HG02763 (cell line): ENCODE measurements at regions not wholly inside any gene's neighbourhood (a gene's known extent, or its start where the extent isn't known, plus 50 kb on each side); places are given as distances from the start of the nearest gene placed in this dataset.
"Not testable (repeated sequence)": the region's sequence is repeated elsewhere in the genome, so short reads cannot be mapped to it uniquely, and the experiment has no call there.

ENCODE experiments used
- ATAC-seq: cut with Tn5 transposase; IDR thresholded peaks from one replicate; pipeline ENCODE4 v1.9.1; 2021; ENCODE audit warnings: mild to moderate bottlenecking, moderate library complexity; ENCODE audit not compliant: unreplicated experiment

DNA sequence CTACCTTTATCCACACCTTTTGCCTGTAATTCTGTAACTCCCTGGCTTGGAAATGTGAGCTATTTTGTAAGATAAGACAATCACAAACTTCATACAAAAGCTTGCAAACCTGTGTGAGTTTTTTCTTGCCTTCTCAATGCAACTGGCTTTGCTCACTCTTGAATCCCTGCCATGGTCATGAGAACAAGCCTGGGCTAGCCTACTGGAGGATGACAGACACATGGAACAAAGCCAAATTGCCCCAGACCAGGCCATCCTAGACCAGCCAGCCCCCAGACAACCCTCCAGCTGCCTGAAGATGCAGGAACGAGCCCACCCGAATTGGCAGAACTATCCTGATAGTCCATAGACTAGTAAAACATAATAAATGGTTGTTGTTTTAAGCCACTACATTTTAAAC, 466.6 kb upstream of the ERCC4 start:
- no peak for ATAC-seq

DNA sequence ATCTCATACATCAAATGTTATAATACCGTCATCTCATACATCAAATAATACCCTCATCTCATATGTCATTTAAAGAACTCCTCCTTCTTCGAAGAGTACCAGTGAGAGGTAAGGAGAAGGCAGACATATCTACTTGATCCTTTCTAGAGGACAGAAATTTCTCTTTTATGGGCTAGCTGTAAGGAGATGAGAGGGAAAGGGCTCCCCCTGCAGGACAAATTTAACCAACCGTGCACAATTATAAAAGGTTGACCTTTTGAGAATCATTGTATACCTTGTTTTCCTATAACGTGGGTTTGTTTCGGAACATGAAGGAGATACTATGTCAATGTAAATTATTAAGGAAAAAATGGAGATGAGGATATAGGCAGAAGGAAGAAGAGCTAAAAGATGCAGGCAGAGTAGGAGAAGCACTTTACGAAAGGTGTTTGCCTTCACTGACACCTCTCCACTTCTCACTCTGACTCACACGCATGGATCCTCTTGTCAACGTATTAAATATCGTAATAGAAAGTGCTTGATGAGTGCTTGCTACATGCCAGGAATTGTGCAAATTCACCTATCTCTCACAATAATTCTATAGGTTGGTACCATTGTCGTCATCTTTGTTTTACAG, 465.9 kb upstream of the ERCC4 start:
- ATAC-seq = no peak

DNA sequence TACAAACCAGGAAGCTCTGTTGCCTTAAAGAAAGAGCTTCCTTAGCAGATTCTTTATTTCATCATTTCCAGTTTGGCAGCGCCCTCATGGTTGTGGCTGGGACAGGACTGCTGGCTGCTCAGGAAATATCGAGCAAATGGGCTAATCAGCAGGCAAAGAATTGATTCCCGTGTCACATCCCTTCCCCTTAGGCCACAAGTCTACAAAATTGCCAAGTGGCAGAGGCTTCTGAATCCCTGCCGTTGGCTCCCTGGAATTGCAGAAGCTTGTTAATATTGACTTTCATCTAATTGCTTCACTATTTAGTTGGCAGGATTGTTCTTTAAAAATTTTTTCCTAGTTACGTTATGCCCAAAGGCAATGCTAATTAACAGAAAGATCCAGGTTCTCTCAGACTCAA, 456.3 kb upstream of the ERCC4 start:
- ATAC-seq = no peak

GRCh38 chr16:13471036-13471435, 448.9 kb upstream of the ERCC4 start:
- no peak for ATAC-seq

DNA sequence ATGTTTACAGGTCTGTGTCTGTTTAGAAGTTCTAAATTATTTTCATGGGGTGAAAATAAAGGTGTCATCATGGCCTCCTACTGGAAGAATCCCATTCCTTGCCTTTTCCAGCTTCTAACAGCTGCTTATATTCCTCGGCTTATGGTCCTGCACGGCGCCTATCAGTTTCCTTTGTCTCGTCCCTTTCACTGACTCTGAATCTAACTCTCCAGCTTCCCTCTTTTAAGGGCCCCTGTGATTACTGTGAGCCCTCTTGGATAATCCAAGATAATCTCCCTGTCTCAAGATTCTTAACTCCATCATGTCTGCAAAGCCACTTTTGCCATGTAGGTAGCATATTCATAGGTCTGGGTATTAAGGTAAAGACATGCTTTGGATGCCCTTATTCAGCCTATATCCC, 441.0 kb upstream of the ERCC4 start:
- no peak for ATAC-seq

DNA sequence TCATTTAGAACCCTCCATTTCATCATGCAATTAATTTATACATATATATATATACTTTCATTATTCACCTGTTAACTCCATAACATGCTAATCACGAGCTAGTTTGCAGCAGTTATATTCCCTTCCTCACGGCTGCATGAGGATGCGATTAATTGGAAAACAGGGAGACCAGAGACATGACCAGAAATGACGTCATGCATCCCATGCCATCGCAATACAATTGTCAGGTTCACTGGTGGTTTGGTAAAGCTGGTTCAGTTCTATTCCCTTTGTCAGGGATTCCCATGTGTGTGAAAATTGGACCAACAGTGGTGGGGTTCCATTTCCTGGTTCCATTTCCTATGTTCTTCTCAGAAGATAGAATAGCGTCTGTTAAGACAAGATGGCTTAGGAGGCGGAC, 440.4 kb upstream of the ERCC4 start:
- ATAC-seq = no peak

DNA sequence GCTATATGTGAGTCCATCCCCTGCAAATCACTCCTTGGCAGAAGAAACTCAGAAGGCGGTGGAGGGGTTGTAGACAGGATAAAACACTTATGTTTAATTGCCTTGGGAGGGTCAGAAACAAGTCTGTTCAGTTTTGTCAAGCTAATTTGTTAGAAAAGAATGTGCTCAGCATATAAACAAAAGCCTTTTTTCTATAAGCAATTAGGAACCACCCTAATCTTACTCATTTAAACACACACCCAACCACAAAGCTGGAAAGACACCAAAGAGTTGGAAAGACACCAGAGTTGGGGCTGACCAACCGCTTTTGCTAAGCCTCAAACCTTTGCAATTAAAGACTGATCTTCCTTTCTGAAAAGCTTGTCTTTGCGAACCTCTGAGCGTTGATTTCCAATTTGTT, 439.2 kb upstream of the ERCC4 start:
- no peak for ATAC-seq

GRCh38 chr16:13483121-13483520, 436.8 kb upstream of the ERCC4 start:
- ATAC-seq = no peak

GRCh38 chr16:13489416-13489815, 430.5 kb upstream of the ERCC4 start:
- ATAC-seq = not testable (repeated sequence)

DNA sequence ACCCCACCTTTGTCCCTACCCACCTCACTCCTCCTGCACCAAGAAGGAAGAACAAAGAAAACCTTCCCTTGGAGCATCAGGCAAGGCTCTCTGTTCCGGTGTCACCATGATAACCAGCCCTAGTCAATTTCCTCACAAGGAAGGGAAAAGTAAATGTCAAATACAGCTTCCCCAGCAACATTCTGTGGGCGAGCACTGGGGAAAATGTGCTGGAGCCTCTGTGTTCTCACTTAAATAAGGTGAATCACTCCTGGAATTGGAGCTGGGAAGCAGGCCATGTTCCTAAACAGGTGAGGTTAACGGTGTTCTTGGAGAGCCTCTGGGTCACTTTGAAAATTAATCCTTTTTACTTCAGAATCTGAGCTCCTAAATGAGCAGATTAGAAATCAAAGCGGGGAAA, 427.9 kb upstream of the ERCC4 start:
- ATAC-seq = no peak

DNA sequence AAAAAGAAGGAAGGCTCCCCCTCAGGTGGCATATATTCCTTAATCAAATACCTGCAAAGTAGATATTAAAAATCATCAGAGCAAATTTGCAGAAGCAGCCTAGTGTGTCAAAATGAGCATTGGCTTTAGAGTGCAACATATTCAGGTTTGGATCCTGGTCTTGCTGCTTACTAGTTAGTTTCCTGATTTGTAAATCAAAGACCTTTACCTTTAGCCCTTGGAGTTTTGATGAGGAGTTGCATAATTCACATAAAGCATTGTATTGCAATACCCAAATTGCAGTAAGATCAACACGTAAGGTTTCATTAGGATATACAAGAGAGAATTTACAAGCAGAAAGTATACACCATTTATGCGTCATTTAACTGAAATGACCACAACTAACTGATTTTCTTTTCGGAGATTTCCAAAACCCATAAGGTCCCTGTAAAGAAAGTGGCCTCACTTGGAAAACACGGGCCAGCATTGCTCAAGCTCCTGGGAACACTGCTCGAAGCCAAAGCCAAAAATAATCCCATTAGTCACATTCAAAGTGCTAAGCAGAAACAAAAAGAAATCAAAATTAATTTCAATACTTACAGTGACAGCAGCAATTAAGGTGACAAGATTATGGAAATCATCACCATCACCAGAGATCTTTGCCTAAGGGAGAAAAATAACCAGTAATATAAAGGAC, 415.9 kb upstream of the ERCC4 start:
- no peak for ATAC-seq

- no peak for ATAC-seq
Observed at GRCh38 chr16:13507530-13507929, 412.4 kb upstream of the ERCC4 start.

DNA sequence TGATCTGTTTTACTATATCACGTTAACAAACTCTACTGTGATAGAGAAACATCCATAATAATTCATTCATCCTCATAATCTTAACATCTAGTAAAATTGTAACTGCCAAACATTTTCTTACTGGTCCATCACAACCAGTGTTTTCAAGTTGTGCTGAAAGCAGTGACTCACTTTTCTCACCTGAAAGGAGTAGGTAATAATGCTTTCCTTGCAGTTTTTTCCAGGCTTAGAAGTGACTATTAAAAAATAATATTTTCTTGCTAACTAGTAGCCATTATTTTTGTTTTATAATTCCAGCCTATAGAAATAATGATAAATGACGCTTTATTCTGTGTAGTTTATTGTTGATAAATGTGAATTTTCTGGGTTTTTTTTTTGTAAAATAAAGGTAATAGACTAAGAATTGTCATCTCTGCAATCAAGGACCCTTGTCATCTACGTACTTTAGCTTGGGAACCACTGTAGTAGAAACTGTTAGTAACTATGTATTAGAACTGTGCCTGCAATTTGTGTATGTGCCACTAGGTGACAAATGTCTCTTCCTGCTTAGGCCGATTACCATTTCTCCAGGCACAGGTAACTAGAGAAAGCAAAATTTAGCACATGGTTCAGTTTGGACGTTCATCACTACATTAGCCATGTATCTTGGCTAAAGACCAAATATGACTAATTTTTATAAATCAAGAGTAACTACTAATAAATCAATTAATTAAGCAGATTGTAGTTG, 409.4 kb upstream of the ERCC4 start:
- no peak for ATAC-seq

GRCh38 chr16:13517841-13518240, 402.1 kb upstream of the ERCC4 start:
- ATAC-seq = no peak

DNA sequence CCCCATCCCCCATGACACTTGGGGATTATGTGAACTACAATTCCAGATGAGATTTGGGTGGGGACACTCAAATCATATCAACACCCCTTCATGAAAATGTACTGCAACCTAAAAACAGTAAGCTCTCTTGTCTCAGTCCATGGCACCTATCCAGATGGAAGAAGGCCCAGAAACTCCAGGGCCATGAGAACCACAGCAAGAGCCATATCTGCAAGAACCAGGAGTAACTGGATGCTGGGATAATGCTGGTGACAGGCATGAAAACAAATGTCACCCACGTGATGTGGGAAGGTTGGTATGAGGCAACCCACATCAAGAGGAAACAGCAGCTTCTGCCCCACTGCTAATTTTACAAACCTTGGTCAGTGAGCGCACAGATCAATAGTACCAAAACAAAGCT, 400.1 kb upstream of the ERCC4 start:
- no peak for ATAC-seq

DNA sequence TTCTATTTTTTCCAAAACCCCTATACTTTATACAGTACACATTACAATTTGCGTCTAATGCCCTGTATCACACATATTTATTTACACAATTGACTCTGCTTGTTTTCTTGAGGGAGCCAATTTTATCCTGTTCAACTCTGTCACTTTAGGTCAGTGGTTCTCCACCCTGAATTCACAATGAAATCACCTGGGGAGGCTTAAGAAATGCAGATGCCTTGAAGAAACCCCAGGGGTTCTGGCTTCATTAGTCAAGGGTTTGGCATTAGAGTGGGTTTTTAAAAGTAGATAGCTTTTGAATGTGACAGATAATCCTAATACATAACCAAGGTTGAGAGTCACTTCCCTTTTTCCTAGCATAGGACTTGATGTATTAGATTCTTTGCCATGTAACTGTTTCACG, 398.6 kb upstream of the ERCC4 start:
- ATAC-seq = no peak

GRCh38 chr16:13527332-13527731, 392.6 kb upstream of the ERCC4 start:
- no peak for ATAC-seq

- no peak for ATAC-seq
Observed at GRCh38 chr16:13528691-13529090, 391.3 kb upstream of the ERCC4 start.

DNA sequence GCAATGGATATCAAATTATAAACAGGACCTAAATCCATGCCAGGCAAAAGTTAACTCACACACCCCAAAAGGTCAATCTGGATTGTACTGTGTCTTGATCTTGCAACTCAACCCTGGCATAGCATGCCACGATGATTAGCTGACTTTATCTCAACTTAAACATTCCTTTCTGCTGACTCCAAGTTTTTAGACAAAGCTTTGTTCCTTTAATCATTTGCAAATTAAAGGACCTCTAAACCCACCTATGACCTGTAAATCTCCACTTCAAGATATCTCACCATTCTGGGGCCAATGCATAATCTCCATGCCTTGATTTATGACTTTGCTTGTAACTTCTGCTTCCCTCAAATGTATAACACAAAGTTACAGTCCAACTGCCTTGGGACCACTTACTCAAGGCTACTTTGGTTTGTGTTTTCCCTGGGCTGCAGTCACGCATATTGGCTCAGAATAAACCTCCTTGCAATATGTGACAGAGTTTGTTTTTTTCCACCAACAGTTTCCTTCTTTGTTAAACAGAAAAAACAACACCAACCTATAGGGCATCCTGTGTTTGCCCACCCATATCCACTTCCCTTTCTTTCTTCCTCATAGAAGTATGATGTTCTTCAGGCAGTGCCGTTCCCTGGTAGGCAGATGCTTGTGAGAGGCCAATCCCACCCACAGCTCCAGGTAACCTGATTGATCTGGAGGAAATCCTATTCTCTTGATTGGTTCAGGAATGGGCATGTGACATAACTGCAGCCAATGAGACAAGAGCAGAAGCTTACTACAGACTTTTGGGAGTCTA, 390.6 kb upstream of the ERCC4 start:
- ATAC-seq = no peak

GRCh38 chr16:13540771-13541170, 379.2 kb upstream of the ERCC4 start:
- no peak for ATAC-seq

DNA sequence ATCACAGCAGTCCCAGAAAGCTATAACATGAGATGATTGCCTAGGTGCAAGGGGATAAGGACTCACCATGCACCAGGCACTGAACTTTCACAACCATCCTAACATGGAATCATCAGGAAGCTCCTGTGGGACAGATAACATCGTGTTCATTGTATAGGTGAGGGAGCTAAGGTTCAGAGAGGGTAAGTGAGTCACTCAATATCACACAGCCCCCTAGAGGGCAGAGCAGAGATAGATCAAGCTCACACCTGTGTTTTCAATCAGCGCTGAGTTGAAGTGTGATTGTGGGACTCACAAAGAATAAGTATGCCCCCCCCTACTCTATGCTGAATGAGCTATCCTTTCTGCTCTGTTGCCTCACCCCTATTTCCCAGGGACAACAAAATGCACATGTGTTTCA, 377.7 kb upstream of the ERCC4 start:
- ATAC-seq = no peak

DNA sequence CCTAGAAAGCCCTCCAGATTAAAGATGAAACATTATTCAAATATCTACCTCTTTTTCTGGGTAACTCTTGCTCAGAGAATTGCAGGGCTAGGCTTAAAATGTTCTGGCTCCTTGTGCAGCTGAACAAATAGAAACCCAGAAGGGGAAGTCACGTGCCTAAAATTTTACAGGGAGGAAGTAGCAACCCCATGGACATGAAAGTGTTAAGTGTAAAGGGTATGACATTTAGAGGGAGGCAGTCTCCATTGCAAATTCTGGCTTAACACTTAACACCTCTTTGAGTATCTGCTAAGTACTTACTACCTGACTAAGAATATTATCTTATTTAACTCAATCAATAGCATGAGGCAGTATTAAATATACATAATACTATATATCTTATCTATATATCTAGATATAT, 376.1 kb upstream of the ERCC4 start:
- ATAC-seq = no peak
